Spleen (tissue), 7 donors: ENCODE measurements at regions not wholly inside any gene's neighbourhood (a gene's known extent, or its start where the extent isn't known, plus 50 kb on each side); places are given as distances from the start of the nearest gene placed in this dataset.

Experiments
- POLR2AphosphoS5 ChIP-seq, 3 donors: sonication (generic); formaldehyde crosslinking; IDR thresholded peaks; one replicate each; pipeline ENCODE4 v1.5.1; 2017; ENCODE audit warnings: antibody characterized with exemption in 3 of 3
- TF ChIP-seq, protein P1 (sequence below), 11 experiments: fragments of 200-600 bp in 7 of 11; fragments of 450-650 bp in 4 of 11; sonication (generic) in 4 of 11; IDR thresholded peaks in 8 of 11; conservative IDR thresholded peaks in 3 of 11; 1 replicate in 7 of 11; 2 replicates in 4 of 11; pipeline versions ENCODE4 v1.4.0 to v1.8.0; 2016 to 2021; ENCODE audit warnings: antibody characterized with exemption in 11 of 11, inconsistent platforms in 4 of 11, mild to moderate bottlenecking in 1 of 11
- donor health status: DM: no; HTN: no; CAD: no; lungs with moderate emphysema.
- donor health status: DM: no; HTN: no; CAD: no.
- donor health status: DM: no; HTN: no; CAD: no.

- TF ChIP-seq, protein P1, sequence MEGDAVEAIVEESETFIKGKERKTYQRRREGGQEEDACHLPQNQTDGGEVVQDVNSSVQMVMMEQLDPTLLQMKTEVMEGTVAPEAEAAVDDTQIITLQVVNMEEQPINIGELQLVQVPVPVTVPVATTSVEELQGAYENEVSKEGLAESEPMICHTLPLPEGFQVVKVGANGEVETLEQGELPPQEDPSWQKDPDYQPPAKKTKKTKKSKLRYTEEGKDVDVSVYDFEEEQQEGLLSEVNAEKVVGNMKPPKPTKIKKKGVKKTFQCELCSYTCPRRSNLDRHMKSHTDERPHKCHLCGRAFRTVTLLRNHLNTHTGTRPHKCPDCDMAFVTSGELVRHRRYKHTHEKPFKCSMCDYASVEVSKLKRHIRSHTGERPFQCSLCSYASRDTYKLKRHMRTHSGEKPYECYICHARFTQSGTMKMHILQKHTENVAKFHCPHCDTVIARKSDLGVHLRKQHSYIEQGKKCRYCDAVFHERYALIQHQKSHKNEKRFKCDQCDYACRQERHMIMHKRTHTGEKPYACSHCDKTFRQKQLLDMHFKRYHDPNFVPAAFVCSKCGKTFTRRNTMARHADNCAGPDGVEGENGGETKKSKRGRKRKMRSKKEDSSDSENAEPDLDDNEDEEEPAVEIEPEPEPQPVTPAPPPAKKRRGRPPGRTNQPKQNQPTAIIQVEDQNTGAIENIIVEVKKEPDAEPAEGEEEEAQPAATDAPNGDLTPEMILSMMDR (IDR thresholded peaks at IDR 0.05 in 8 of 11, conservative IDR thresholded peaks at IDR 0.05 in 3 of 11) = no peak
- TF ChIP-seq POLR2AphosphoS5 (IDR thresholded peaks at IDR 0.05) = no peak
Measured at GRCh38 chr2:240287011-240287410, 146.6 kb upstream of the OTOS start.
